Heart right ventricle (tissue), 16 donors: ENCODE measurements at regions not wholly inside any gene's neighbourhood (a gene's known extent, or its start where the extent isn't known, plus 50 kb on each side); places are given as distances from the start of the nearest gene placed in this dataset.

Source experiments
- ATAC-seq, 8 donors: fragments of 200-7000 bp; cut with Tn5 transposase; one replicate each; pipeline ENCODE4 v1.9.1; 2020; ENCODE audit warnings: mild to moderate bottlenecking in 8 of 8, moderate library complexity in 8 of 8, moderate number of reproducible peaks in 1 of 8
- DNase-seq, 2 donors: peaks; one replicate each; pipeline ENCODE4 v3.0.0-alpha.2; 2020
- H3K27ac ChIP-seq, 10 donors: fragments of 200-600 bp; sonication (generic) in 2 of 10; one replicate each; pipeline versions ENCODE4 v1.5.0 to v1.8.0; 2020 to 2022; ENCODE audit warnings: mild to moderate bottlenecking in 3 of 10
- H3K27me3 ChIP-seq, 7 donors: fragments of 200-600 bp; one replicate each; pipeline ENCODE4 v1.8.0; 2021 to 2022; ENCODE audit warnings: mild to moderate bottlenecking in 2 of 7
- H3K36me3 ChIP-seq, 9 donors: fragments of 200-600 bp; sonication (generic) in 1 of 9; one replicate each; pipeline versions ENCODE4 v1.5.0 to v1.8.0; 2020 to 2022; ENCODE audit warnings: mild to moderate bottlenecking in 2 of 9
- H3K4me1 ChIP-seq, 9 donors: fragments of 200-600 bp; sonication (generic) in 1 of 9; one replicate each; pipeline versions ENCODE4 v1.5.0 to v1.8.0; 2020 to 2022; ENCODE audit warnings: mild to moderate bottlenecking in 4 of 9
- H3K4me3 ChIP-seq, 10 donors: fragments of 200-600 bp; sonication (generic) in 2 of 10; one replicate each; pipeline versions ENCODE4 v1.5.0 to v1.8.0; 2020 to 2022; ENCODE audit warnings: mild to moderate bottlenecking in 7 of 10, moderate library complexity in 2 of 10
- H3K9me3 ChIP-seq, 11 donors: fragments of 200-600 bp in 10 of 11; sonication (generic) in 2 of 11; one replicate each; pipeline versions ENCODE4 v1.5.0 to v1.8.0; 2013 to 2022; ENCODE audit warnings: mild to moderate bottlenecking in 2 of 11, control low read depth in 1 of 11, moderate library complexity in 1 of 11
- WGBS, 2 donors: extraction: QIAGEN DNeasy Blood & Tissue Kit; methylation state at CpG; one replicate each; pipeline ENCODE4 v1.1.7; 2013; ENCODE audit warnings: inconsistent platforms in 1 of 2; 5-methylcytosine and 5-hydroxymethylcytosine counted together
- intact Hi-C, 10 donors: fragments of 100-400 bp; cut with DNase I; formaldehyde crosslinking; loops; one replicate each; pipeline versions ENCODE4 v1.11.1 to v1.14.2; 2022
- TF ChIP-seq, protein P1 (sequence below), 9 donors: fragments of 200-600 bp; sonication (generic) in 2 of 9; IDR thresholded peaks; one replicate each; pipeline versions ENCODE4 v1.5.0 to v1.8.0; 2021 to 2022; ENCODE audit warnings: antibody characterized with exemption in 9 of 9, mild to moderate bottlenecking in 5 of 9, moderate library complexity in 1 of 9
- donor health status: Arrhythmogenic right ventricular cardiomyopathy.
- donor health status: ischemic (EF 13 %, LVEDD 7.1; RV severe dilation, severe dysfunction).
- donor health status: healthy with polysubstance abuse.
- donor health status: DM: no; HTN: yes; CAD: no.
- donor health status: DM: no; HTN: no; CAD: no.
- donor health status: ischemic (EF 25% LVEDD 6.9; RV normal size, moderate dysfunction).
- donor health status: ischemic (EF 25% LVEDD 5.7; RV mildly dilated, moderate dysfunction).
- donor health status: healthy.
- donor health status: DM: yes; HTN: yes; CAD: no.
- donor health status: Ischemic cardiomyopathy.
- donor health status: ischemic (EF 35%, LVEDD 5.7; RV mildly dilated, moderate dysfunction).
- donor health status: nonischemic (EF 11% LVEDD 7.7; RV severe dilation, severe dysfunction).
- donor health status: DM: yes; HTN: yes; CAD: no.
- donor health status: PGD.
- donor health status: ischemic (EF 29% LVEDD 5.4; RV normal size, mild dysfunction).
- donor health status: nonischemic (EF 23%, LVEDD 6.1; RV moderate dilation, normal function).

DNA sequence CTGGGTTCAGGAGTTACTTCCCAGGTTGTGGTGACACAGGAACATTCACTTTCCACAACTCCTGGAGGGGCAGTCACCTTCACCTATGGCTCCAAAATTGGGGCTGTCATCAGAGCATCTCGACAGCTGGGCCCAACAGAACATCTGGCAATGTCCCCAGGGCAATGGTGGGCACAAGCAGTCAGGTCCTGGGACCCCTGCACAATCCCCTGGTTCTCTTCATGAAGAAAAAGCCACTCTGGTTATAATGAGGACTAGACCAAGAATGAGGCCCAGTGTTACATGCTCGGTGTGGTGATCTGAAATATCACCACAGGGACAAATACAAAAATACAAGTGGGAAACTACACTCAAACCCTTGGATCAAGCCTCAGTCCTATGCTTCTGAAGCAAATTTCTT is 89.0 kb upstream of the VPREB1 start:
- Histone ChIP-seq H3K4me1 (peaks cover 0 to 5% (median 0%) of the 10 kb centered on the region in 9 donors), H3K36me3 (no peaks in the 10 kb centered on the region), H3K27me3 (peaks cover 0 to 58% (median 24%) of the 10 kb centered on the region in 7 donors), H3K9me3 (peaks cover 0 to 5% (median 0%) of the 10 kb centered on the region in 11 donors), H3K4me3 (no peak overlapping the region), H3K27ac (no peak overlapping the region)
- TF ChIP-seq, protein P1, sequence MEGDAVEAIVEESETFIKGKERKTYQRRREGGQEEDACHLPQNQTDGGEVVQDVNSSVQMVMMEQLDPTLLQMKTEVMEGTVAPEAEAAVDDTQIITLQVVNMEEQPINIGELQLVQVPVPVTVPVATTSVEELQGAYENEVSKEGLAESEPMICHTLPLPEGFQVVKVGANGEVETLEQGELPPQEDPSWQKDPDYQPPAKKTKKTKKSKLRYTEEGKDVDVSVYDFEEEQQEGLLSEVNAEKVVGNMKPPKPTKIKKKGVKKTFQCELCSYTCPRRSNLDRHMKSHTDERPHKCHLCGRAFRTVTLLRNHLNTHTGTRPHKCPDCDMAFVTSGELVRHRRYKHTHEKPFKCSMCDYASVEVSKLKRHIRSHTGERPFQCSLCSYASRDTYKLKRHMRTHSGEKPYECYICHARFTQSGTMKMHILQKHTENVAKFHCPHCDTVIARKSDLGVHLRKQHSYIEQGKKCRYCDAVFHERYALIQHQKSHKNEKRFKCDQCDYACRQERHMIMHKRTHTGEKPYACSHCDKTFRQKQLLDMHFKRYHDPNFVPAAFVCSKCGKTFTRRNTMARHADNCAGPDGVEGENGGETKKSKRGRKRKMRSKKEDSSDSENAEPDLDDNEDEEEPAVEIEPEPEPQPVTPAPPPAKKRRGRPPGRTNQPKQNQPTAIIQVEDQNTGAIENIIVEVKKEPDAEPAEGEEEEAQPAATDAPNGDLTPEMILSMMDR (IDR thresholded peaks at IDR 0.05): no peak
- intact Hi-C loops: no loop called here
- DNase-seq: no peak
- 59 to 66% methylated on average over 2 of the region's 2 CpGs for WGBS, 2 donors
- no peak for ATAC-seq

DNA sequence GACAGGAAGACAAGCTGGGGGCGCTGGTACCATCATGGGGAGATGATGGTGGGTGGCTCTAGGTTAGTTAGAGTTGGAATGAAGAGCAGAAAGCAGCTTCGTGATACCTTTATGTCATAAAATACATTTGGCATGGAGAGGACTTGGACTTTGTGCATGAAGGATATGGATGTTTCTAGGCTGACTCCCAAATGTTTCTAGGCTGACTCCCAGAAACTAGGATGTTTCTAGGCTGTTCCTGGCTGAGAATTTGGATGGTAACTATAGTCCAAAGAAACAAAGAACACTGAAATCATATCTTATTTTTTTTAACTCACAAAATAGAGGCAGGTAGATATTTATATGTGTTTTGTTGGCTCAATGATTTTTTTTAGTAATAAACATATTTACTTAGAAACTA is 89.4 kb upstream of the VPREB1 start:
- 30 to 37% methylated on average over 2 of the region's 2 CpGs for WGBS, 2 donors
- Histone ChIP-seq H3K36me3 (no peaks in the 10 kb centered on the region), H3K4me1 (peaks cover 0 to 5% (median 0%) of the 10 kb centered on the region in 9 donors), H3K27ac (no peak overlapping the region), H3K27me3 (peaks cover 0 to 62% (median 27%) of the 10 kb centered on the region in 7 donors), H3K9me3 (peaks cover 0 to 5% (median 0%) of the 10 kb centered on the region in 11 donors), H3K4me3 (no peak overlapping the region)
- TF ChIP-seq, protein P1 (IDR thresholded peaks at IDR 0.05): no peak
- intact Hi-C loops: no loop called here
- DNase-seq: no peak
- no peak for ATAC-seq

DNA sequence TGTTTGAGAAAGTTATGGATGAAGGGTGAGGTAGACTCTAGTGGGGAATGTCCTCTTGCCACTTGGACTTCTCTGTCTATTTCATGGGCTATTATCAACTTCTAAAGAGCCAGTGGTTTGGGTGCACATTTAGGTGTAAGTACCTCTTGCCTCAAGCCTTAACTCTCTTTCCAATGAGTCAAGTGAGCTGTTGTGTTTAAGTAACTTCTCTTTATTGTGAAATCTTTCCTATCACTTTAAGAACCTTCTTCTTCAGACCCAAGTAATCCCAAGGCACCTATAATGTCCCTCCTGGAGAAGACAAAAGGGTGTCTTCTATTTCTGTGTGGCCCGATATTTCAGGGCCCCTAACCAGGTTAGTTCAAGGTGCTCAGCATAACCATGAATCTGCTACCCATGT is 90.5 kb upstream of the VPREB1 start:
- Histone ChIP-seq H3K27ac (no peak overlapping the region), H3K9me3 (no peaks in the 10 kb centered on the region), H3K4me1 (peaks cover 0 to 5% (median 0%) of the 10 kb centered on the region in 9 donors), H3K36me3 (no peaks in the 10 kb centered on the region), H3K27me3 (peaks cover 0 to 65% (median 36%) of the 10 kb centered on the region in 7 donors), H3K4me3 (no peak overlapping the region)
- DNase-seq (no peak), ATAC-seq (no peak)
- 81 to 90% methylated on average over 1 of the region's 1 CpG for WGBS, 2 donors
- intact Hi-C loops: no loop called here
- TF ChIP-seq, protein P1 (IDR thresholded peaks at IDR 0.05): no peak

DNA sequence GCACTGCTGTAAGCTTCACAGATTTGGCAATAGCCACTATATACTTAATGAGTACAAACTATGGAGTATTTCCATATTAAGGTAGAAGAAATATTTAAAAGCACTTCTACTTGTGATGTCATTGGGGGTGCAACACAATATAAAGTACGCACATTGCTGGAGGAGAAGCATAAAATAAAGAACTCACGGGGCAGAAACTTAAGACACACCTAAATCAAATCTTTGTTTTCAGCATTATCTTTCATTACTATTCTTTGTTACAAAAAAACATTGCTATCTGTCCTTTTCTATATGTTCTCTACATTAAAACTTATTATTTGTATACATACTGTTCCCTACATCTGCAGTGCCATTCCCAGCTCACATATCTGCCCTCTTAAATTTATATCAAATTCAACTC is 93.3 kb upstream of the VPREB1 start:
- DNase-seq (no peak), ATAC-seq (no peak)
- no peaks in the 10 kb centered on the region for H3K9me3 ChIP-seq
- no peaks in the 10 kb centered on the region for H3K36me3 ChIP-seq
- TF ChIP-seq, protein P1 (IDR thresholded peaks at IDR 0.05): no peak
- intact Hi-C loops: no loop called here
- WGBS, 2 donors: 70 to 81% methylated on average over 2 of the region's 2 CpGs
- H3K4me3 ChIP-seq: no peak overlapping the region
- H3K27ac ChIP-seq: no peak overlapping the region
- no peaks in the 10 kb centered on the region for H3K4me1 ChIP-seq
- H3K27me3 ChIP-seq: peaks cover 0 to 78% (median 57%) of the 10 kb centered on the region in 7 donors
